GM21360 (cell line): ENCODE measurements at regions not wholly inside any gene's neighbourhood (a gene's known extent, or its start where the extent isn't known, plus 50 kb on each side); places are given as distances from the start of the nearest gene placed in this dataset.
A peak's percentile ranks its signal among the peaks of the same experiment; 100 is the strongest.

Experiments
- ATAC-seq: cut with Tn5 transposase; IDR thresholded peaks from one replicate; pipeline ENCODE4 v1.9.1; 2021; ENCODE audit warnings: mild to moderate bottlenecking, moderate library complexity; ENCODE audit not compliant: unreplicated experiment

DNA sequence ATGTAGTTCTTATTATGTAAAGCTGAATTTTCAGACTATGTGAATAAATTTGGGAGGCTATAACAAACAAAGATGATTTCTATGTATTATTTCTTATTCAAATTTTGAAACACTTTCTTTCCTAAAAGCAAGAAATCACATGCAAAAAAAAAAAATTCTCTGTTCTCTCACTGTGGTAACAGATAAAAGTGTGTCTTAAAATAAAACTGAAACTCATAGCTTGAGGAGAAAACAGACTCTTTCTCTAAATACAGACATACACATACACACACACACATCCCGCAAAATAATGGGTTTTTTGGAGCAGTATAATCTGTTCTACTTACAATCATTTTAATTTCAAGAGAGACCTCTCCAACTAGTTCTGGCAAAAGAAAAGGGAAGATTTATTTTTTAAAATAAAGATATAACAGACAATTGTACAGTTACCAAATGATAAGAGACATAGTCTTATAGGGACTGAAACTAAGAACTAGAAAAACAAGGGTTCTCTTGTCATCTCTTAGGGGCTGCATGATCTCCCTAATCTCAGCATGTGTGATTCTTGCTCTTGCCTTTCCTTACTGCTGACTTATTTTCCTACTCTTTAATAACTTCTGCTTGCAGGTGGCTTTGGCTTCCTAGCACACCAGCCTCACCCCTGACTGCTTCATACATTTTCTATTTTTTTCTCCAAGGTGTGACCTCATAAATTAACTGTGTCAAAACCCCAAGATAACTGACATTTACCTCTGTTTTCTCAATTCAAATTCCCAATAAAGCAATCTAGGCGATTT is 483.5 kb upstream of the POT1 start:
- ATAC-seq: peak; percentile 68

DNA sequence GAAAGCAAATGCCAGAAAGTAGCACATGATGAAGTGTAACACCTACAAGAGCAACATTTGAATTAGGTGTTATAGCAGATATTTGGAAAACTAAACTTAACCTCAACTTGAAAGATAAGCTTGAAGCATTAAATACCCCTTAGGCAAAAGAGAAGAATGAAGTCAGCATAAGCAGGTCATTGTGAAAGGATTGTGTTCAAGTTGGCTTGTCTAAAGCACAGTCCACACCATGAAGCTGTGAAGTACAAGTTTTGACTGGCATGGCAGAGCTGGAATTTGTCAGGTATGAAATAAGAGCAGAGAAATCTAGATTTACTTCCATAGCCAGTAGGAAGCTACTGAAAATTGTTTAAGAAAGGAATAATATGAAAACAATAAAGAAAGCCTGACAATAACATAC is 480.3 kb upstream of the POT1 start:
- ATAC-seq: no peak

GRCh38 chr7:125406111-125406510 is 476.5 kb upstream of the POT1 start:
- ATAC-seq: no peak

GRCh38 chr7:125399408-125399807 is 469.8 kb upstream of the POT1 start:
- ATAC-seq: no peak

DNA sequence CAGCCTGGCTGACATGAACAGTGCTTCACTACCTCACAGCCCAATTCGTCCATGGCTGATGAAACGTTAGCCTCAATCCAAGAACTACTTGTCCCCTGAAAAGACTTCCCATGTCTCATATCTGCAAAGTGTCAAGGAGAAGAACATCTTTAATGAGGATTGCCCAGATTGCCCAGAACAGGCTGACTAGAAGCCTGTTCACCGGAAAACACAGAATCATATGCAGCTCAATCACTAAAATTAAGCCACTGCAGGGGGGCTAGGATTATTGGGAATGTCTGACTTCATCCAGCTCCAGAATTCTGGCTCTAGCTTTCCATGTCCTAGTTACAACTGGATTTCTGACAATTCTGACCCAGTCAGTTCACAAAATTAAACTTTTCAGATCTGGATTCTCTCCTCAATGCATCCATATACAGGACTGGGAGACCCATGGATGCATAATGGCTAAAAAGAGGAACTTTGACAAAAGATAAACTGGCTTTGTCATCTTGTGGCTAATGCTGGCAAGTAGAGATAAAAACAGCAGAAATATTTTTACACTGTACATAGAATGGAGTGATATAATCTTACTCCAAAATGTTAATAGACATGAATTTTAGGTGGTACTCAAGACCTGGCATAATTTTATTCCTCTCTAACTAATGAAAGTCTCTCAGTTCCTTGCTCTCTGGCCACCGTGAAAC is 467.0 kb upstream of the POT1 start:
- ATAC-seq: no peak

DNA sequence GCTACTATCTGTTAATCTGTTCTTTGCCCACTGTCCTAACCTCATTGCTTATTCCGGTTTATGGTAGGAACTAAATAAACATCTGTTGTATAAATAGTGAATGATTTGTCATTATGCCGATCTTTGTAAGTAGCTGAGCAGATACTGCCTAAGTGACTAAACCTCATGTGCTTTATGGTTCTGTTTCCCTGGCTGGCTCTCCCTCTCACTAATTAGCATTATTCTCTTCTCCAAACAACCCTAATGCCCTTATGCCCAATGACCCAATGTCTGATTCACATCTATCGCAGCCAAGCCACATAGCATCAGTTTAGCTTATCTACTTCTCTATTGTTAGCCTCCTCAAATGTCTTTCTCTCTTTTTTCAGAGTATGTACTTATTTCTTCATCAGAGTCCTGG is 462.3 kb upstream of the POT1 start:
- no peak for ATAC-seq

- no peak for ATAC-seq
Observed at GRCh38 chr7:125390981-125391380, 461.4 kb upstream of the POT1 start.

DNA sequence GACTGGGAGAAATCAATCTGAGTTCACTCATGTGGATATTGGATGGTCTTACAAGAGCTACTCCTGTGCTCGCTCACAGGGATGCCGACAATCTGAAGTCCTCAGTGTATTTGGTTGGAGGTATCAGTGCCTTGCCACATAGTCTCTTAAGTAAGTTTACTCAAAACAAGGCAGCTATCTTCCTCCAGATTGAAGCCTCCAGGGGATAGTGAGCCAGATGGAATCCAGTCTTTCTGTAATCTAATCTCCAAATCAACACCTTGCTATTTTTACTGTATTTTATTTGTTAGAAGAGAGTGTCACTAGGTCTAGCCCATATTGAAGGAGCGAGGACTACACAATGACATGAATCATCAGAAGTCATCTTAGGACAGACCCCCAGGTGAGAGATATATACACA is 456.6 kb upstream of the POT1 start:
- ATAC-seq: no peak

DNA sequence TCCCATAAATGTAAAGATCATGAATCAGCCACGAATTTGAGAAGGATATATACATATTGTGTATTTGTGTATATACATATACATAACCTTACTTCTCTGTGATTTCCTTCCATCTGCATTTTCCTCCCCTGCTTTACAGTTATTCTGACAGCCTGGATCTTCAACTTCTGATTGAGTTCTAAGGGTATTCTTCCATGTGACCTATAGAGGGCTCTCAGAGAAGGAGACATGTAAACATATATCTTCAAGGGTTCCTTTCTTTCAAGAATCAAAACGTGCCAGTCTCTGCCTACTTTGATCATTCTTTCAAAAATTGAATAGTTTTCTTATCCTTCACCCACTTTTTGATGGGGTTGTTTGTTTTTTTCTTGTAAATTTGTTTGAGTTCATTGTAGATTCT is 453.7 kb upstream of the POT1 start:
- peak; percentile 63 for ATAC-seq

GRCh38 chr7:125382401-125382800 is 452.8 kb upstream of the POT1 start:
- ATAC-seq: no peak

DNA sequence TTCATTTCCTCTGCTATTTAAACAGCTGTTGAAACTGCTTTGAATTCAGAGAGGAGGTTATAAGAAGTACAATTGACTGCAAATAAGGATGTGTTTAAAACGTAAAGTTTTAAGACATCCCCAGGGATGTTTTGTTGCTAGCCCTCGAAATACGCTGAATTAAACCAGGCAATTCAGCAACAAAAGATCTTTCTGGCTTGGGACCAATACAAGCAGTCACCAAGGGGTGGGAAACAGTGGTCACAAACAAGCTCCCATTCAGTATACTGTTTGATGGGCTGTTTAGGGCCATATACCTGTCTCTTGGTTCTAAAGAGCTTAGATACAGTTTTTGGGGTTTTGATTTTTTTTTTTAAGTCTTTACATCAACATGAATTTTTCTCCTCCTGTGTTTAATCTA is 446.3 kb upstream of the POT1 start:
- ATAC-seq: no peak

DNA sequence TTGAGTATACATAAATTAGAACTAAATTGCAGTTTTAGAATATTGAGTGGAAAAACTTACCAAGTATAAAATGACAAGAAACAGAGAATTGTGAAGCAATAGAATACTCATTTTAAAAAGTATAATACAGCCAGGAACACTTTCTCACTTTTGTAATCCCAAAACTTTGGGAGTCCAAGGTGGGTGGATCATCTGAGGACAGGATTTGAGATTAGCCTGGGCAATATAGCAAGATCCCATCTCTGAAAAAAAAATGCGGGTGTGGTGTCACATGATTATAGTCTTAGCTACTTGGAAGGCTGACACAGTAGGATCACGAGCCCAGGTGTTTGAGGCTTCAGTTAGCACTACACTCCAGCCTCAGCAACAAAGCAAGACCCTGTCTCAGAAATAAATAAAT is 440.9 kb upstream of the POT1 start:
- ATAC-seq: no peak

GRCh38 chr7:125363873-125364272 is 434.2 kb upstream of the POT1 start:
- no peak for ATAC-seq

DNA sequence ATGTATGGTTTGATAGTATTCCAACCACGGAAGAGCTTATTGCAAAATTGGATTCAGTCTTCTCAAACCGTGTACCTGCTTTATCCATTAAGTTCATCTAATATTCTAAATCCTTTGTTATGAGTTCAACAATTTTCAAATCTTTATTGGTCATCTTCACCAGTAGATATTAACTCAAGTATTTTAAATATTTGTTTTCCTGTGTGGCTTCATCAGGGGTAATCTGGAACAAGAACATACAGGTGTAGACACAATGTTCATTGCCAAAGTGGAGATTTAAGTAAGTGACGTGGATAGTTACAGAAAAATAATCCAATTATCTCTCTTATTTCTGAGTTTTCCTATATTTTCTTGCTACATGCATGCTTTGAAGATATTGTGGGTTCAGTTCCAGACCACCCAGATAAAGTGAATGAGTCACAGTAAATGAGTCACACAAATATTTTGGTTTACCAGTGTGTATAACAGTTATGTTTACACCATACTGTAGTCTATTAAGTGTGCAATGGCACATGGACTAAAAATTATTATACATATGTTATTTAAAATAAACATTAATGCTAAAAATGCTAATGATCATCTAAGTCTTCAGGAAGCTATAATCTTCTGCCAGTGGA is 429.0 kb upstream of the POT1 start:
- no peak for ATAC-seq

- no peak for ATAC-seq
Observed at GRCh38 chr7:125357676-125358455, 428.2 kb upstream of the POT1 start.

DNA sequence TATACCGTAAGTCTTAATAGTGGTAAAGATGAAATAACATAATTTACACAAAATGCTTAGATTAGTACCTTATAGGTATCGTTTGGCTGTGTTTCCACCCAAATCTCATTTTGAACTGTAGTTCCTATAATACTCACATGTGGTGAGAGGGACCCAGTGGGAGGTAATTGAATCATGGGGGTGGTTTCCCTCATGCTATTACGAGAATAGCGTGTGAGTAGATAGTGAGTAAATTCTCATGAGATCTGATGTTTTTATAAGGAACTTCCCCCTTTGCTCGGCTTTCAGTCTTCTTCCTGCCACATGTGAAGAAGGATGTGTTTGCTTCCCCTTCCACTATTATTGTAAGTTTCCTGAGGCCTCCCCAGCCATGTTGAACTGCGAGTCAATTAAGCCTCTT is 426.3 kb upstream of the POT1 start:
- peak; percentile 82 for ATAC-seq

DNA sequence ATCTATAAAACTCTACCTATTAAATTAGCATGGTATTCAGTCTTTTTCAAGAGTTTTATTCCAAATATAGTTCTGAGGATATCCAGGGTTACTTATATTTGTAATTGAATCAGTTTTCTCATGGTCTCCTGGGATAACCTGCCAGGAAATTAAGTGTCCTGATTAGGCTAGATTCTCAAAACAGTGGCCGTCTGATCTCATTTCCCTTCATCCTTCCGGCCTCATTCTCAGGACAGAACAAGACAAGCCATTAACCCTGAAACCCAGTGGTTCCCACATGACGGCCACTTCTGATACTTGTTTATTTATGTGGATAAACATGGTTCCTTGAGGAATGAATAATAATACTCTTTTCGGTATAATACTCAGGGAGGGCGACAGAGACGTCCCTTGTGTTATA is 417.6 kb upstream of the POT1 start:
- ATAC-seq: no peak

GRCh38 chr7:125338110-125338509 is 408.5 kb upstream of the POT1 start:
- ATAC-seq: no peak

- no peak for ATAC-seq
Observed at GRCh38 chr7:125336326-125336725, 406.7 kb upstream of the POT1 start.

DNA sequence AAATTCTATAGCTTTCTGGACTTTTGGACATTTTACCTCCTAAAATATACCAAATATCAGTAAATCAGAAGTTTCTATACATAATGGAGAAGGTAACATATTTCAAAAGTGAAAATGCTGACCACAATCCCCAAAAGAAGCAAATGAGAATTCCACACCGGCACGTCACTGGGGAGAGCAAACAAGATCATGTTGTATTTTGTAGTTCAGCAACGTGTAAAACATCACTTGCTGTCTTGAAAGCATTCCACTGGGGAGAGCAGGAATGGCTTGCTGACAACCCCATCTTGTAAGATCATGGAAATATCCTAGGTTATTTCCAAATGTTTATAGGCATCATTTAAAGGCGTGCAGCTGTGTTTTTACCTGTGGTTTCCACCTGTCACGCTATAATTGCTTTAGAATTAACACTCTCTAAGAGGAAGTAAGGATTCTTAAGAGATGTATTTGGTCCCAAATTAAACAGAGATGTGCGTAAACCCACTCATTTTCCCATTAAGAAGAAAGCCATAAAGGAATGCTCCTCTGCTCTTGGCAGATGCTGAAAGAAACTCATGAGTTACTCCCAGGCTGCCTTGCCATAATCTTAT is 397.1 kb upstream of the POT1 start:
- ATAC-seq: no peak

- peak; percentile 51 for ATAC-seq
Observed at GRCh38 chr7:125316466-125316865, 386.8 kb upstream of the POT1 start.
